ENCODE measurements at regions not wholly inside any gene's neighbourhood (a gene's known extent, or its start where the extent isn't known, plus 50 kb on each side); places are given as distances from the start of the nearest gene placed in this dataset.

DNA sequence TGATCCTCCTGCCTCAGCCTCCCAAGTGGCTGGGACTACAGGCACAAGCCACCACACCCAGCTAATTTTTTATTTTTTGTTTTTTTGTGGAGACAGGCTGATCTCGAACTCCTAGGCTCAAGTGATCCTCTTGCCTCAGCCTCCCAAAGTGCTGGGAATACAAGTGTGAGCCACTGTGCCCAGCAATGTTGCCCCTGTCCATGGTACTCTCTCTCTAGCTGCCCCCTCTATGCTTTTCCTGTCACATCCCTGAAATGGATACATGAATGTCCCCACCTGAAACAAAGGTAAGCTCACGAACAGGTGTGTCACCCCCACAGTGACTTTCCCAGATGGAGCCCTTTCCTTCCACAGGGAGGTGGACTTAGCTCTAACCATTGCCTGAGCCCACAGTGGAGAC, 141.1 kb upstream of the MGMT start:
- no peak for DNase-seq

DNA sequence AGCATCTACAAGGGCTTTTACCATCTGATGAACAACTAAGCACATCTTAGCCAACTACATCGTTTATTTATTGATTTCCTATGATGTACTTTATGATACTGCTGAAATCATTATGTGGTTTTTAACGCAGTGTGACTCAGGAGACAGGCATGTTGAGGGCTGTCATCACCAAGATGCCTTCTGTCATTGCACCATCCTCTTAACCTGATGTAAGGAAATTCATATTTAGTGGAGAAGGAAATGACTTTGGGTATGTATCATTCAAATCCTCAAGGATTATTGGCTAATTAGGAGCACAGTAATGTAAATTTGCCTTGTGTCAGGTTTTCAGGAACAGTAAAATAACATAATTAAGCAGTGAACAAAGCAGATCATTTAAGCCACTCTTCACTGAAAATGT, 138.5 kb upstream of the MGMT start:
- DNase-seq, result no peak

DNA sequence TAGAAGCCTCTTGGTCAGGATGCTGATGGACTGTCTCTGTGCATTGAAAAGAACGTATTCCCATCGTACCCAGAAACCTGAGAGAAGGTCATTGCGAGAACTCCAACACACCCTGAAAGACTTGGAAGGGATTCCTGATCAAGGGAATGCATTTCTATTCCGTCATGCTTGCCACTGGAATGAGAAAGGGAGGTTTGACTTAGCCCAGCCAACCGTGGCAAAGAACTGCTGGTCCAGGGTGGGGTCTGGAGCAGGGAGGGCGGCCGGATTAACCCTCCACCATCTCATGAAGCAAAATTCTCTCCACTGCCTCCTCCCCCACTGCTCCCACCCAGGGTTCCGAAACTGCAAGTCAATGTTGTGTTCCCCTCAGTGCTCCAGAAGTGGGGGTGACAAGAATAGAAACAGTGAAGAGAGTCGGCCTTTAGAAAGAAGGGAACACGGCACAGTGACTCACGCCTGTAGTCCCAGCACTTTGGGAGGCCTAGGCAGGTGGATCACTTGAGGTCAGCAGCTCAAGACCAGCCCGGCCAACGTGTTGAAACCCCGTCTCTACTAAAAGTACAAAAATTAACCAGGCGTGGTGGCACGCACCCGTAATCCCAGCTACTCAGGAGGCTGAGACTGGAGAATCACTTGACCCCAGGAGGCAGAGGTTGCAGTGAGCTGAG, 137.5 kb upstream of the MGMT start:
- no peak for DNase-seq

DNA sequence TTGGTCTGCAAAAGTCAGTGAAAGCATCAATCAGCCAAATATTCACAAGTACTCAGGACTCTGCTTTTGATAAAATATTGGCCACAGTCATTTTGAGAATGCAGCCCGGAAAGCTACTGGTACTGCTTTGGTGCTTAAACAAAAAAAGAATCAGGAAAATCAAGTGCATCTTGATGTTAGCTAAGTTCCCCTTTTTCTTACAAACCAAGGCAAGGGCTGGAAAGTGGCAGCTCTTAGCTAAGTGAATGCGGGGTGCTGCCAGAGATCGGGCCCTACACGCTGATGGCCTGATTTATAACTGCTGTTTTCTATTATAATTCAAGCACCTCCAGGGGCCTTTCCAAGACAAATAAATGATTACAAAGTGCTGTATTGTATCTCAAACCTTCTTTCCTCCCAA, 136.8 kb upstream of the MGMT start:
- no peak for DNase-seq

DNA sequence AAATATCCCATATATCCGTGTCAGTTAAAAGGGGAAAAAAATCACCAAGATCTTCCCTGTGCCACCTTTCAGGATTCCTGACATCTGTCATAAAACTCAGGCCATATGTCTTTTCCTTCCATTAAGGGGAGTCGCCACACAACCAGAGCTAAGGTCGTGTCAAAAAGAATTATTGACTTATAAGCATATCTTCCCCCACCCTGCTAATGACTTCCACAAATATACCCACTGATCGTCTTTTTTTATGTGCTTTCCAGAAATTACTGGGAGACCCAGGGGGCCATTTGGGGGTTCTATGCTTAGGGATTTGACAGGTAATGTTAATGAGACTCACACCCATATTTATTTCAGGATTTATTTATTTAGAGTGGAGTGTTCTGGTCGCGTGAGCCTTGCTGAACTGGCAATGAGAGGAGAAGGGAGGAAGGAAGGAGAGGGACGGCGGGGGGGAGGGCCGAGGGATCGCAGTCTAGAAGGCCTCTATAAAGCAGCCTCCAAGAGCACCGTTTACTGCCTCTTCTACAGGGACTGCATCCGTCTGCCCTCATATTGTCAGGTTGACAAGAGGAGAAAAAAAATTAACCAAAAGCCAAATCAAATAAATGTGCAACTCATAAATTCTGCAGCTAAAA, 135.7 kb upstream of the MGMT start:
- DNase-seq, result no peak

DNA sequence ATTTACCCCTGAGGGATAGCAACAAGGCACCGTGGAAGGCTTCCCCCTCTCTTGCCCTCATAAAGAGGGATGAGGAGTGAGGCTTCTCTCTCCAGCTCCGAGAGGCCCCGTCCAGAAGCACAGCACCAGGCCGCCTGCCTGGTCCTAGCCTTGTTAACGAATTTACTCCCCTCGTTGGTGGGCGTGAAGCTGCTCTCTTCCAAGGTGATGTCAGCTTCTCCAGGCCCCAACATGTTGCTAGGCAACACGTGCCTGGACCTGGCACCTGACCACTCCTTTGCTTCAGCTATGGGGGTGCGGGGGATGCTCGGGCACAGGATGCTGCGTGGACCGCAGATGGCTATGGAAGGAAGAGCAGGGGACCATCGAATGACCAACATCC, 135.2 kb upstream of the MGMT start:
- no peak for DNase-seq

DNA sequence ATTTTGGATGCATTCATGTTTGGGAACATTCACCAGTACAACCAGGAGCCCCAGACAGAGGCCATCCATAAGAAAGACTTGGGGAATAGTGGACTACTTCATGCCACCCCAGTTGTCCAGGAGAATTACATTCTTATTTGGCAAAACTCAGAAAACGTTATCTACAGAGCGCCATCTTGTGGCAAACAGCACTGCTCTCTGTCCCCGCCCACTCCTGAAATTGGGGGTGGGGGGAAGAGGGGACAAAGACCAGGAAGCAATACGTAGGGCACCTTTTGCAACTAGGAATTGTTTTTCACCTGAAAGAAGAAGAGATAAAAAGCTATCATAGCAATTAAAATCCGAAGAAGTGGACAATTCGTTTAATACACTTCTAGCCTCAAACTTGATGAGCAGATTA, 134.6 kb upstream of the MGMT start:
- no peak for DNase-seq

DNA sequence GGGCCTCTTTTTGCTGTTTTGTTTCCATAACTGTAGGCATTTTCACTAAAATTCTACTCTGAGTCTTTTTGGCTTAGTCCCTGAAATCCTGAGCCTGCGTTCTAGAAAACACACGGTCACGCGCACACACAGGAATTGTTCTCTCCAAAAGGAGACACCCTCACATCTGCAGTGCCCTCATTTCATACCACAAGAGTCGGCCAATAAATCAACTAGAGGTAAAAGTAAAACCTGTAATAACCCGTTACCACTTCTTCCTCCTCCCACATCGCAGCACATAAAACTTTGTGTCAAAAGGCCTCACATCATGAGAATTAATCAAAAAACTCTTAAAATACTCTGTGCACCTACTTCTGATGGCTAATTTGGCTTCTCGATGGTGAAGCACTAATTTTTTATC, 133.3 kb upstream of the MGMT start:
- no peak for DNase-seq

DNA sequence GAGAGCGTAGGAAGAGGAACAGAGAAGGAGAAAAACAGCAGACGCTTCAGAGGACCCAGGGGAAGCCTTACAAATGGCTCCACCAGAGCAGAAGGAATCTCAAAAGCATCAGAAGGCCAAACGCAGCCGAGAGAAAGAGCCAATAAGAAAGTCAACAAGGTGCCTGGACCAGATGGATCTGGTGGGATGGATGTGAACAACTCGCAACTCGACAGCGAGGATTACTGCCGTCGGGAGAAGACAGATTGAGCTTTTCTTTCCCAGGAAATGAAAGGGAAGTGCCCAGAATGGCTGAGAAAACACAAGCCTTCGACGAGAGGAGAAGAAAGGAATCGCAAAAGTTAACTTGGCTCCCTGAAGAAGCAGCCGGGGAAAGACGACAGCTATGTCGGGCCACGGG, 132.8 kb upstream of the MGMT start:
- no peak for DNase-seq

DNA sequence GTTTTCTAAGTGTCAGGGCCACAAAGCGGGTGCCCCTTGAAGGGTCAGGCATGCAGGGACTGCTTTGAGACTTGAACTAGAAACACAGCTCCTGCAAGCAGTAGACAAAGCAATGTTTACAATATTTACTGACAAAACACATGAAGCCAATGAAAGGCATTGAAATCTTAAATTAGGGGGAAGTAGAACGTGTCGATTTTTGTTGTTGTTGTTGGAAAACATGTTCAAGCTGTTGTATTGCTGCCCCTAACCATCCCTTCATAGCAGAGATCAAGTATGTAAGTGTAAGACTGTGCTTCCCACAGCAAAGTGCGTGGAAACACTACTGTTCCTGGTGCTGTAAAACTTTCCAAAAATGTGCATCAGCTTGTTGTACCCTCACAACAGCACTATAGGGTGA, 131.6 kb upstream of the MGMT start:
- no peak for DNase-seq

DNA sequence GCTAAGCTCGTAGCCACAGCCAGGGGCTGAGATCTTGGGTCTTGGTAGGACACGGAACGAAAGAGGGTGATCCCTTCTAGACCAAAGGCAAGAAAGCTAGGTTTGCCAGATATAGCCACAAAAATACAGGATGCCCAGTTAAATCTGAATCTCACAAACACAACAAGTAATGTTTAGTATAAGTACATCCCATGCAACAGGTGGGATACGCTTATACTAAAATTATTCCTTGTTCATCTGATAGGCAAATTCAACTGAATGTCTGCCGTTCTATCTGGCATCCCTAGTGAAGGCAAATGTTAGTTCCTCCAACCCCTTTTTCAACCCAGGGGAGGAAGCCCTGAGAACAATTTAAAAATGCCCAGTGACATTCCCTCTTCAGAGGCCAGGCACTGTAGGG, 131.1 kb upstream of the MGMT start:
- no peak for DNase-seq

DNA sequence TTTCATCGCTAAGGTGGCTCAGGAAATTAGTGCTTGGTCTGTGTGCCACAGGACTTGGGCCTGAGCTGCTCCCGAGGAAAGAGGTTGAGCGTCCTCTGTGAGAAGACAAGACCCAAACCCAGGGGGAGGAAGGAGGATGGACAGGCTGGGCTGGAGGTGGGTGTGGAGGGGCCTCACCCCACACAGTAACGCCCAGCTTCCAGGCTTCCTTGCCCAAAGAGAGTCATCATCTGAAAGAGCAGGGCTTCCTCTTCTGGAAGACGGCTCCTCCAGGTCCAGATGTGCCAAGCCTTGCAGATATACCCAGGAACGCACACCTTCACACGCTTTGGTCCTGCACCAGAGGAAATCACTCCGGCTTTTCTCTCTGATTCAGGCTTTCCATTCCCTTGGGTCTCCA, 127.8 kb upstream of the MGMT start:
- no peak for DNase-seq

DNA sequence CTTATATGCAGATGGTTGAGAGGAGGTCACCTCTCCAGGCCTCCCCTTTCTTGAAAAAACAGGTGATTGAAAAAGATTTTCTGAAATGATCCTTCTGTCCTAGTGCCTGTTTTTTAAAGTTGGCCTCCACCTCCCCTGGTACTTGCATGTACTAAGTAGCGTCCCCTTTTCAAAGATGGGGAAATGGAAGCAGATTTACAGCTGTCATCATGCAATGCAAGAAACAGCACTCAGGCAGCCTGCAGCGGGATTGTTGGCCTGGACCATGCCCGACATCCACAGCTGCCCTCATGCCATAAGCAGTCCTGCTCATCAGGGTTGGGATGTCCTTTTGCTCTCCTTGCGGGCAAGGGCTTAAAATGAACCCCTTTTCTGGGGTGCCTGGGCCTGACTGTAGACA, 127.2 kb upstream of the MGMT start:
- no peak for DNase-seq

DNA sequence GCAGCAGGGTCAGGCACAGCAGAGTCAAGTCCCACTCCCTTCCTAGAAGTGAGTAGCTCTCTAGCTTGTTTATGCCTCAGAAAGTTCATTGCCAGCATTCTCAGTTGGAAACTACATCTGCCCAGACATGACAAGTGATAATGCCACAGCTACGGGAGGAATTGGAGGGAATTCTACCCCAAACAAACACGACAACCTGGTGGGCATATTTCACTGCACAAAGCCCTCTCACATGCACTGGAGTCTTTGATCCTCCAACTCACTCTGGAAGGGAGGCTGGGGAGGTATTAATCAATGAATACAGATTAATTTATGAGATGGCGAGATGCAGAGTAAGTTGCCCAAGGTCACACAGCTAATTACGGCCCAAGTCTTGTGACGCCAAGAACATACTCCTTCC, 126.0 kb upstream of the MGMT start:
- DNase-seq, result no peak

DNA sequence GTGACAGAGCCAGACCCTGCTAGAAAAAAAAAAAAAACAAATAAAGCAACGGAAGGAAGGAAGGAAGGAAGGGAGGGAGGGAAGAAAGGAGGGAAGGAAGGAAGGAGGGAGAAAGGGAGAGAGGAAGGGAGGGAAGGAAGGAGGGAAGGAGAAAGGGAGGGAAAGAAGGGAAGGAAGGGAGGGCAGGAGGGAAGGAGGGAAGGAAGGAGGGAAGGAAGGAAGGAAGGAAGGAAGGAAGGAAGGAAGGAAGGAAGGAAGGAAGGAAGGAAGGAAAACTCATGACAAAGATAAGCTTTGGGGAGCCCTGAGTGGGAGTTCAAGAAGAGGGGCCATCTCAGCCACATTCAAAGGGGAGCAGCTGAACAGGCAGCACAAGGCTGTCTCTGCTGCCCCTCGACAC, 124.7 kb upstream of the MGMT start:
- DNase-seq, result no peak

DNA sequence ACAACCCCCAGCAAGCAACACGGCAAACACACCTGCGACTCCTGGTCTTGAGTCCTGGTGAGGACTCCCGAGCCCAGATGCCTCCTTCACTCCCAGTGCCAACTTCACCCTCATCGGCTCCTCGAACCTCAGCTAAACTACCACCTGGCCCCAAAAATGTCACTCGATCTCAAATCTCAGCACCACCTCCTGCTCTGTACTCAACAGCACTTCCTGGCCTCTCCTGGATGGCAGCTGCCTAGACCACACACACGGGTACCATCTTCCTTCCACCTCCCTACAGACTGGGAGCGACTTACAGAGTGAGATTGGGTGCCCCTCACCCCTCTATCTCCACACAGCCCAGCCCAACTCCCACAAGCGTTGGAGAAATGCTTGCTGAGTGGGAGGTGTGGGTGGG, 123.9 kb upstream of the MGMT start:
- DNase-seq, result no peak

DNA sequence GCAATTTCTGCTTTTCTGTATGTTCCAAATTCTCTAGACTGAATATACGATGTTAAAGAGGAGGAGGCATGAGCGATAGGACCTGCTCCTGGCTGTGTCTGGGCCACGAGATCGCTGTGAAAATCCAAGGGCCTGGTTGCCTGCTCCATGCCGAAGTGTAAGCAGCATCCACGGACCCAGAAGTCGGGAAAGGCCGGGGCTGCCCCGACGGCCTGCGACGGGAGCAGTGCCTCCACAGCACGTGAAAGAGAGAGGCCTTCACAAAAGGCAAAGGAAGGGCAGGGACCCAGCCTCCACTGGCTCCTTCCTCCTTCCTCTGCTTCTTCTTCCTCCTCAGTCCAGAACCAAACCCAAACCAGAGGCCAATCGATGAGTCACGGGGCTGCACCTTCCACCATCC, 122.9 kb upstream of the MGMT start:
- no peak for DNase-seq

DNA sequence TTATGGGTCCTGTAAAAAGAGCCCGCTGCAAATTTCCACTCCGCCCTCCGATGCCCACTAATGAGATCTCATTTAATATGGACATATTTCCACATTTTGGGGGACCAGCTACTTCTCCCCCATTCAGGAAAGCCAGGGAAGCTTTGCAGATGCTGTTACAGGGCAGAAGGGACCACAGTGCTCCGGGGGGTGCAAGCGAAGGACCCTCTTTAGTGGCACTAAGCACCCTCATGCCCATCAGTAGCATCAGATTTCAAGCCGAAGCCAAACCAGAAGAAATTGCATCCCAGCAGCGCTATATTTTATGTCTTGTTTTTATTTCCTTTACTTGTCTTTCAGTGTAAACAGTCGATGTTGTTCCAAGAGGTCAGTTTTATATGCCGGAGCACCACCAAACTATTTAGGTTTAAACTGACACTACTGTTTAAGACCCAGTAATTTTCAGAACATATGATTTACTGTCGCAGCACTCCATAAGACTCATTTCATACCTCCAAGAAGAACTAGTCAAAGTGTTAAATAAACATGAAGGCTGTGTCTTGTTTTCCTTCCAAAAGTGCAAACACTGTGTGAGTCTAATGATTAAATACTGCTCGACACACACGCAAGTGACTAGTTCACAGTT, 122.2 kb upstream of the MGMT start:
- DNase-seq, result no peak

DNA sequence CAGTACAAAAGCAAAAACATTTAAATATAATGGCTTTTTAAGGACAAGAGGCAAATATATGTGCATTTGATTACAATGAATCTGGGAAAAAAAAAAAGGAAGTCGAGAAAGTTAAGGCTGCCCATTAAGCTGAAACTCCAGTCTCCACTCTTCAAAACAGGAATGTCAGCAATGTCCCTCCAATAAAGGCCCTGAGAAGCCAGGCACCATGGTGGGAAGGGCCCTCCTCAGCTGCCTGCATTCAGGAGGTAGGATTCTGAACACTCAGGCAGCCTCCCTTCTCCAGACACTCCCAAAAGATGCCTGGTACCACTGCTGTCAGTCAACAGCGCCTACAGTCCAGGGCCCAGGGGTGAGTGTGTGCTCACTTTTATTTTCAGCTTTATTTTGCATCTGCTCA, 121.3 kb upstream of the MGMT start:
- no peak for DNase-seq

DNA sequence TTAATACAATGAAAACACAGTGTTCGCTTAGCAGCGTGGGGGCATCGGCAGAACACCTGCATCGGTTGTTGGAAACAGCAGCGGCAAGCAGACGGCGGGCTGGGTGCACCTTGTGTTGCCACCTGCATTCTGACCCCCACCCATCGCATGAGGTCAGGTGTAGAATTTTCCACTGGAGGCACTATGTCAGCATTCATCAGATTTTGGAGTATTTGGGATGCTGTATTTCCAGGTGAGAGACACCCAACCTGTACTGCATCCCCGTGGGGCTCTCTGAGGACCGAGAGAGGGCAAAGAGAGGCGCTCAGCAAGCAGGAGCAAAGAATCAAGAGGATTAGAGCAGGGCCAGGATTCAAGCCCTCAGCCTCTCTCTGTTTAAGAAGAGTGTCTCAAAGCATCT, 116.4 kb upstream of the MGMT start:
- DNase-seq, result no peak

DNA sequence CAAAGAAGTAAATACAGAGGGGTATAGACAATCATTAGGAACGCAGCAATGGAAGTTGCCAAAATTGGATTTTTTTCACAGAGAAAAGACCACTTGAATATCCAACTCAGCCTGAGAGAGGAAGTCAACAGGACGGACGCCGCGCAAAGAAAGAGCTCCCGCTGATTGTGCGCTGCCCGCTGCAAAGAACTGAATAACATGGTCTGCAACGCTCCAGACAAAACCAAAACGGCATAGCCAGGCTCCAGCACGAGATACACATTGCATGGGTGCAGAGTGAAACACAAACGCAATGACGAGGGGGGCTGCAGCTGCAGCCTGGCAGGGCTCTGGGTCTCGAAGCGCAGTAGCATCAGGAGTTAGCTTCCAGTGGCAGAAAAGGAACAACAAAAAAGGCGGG, 113.9 kb upstream of the MGMT start:
- DNase-seq, result no peak

DNA sequence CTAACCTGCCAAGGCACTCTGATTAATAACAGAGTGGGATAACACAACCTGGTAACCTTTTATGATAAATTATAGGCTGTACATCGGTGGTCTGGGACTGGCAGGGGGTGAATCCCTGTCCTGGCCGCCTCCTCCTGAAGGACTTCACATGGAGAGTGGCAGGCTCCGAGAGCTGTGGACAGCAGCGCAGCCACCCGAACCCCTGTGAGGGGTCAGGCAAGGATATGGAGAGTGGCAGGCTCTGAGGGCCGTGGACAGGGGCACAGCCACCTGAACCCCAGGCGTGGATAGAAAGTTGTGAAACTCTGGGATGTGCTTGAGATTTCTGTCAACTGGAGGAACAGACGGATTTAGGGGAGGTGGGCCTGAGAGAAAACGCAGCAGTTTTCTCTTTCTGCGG, 107.0 kb upstream of the MGMT start:
- DNase-seq, result no peak

DNA sequence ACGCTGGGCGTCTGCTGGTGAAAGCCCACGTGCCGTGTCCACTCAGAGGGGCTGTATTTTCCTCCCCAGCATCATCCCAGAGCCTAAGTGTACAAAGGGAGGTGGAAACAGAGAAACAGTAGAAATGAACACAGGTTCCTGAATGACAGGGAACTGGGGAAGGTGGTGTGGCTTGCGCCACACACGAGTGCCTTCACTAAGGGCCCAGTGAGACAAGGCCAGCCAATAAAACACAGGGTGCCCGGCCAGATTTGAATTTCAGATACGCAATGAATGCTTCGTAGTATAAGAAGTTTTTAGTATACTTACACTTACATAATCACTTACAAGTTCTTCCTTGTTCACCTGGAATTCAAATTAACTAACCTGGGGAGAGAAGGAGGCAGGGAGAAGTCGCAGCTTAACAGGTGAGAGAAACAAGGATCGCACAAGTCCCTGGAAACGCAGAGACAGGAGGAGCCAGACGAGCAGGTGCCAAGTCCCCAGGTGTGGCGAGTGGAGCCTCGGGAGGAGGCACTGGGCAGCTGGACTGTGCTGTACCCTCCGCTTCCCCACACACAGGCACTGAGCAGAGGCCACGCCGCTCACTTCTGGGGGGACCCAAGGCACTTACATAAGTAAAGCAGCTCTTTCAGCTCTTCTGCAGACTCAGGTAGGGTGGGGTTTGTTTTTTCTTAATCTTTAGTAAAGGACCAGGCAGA, 105.2 kb upstream of the MGMT start:
- no peak for DNase-seq

DNA sequence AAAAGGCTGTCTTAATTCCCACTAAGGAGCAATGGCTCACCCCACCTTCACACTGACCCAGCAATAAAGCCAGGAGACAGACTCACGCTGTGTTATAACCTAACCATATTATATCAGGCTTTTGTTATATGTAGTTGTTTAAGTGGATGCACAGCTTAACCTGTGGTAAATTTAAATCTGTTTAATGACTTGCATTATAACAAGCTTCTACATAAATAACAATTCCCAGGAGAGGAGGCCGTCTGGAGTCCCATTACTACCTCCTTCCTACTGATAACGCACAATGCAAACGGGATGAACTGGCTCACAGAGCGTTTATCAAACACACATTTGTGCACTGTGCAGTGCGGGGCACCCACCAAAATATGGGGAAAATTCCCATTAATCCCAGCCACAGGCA, 102.1 kb upstream of the MGMT start:
- no peak for DNase-seq
